Calu3 (cell line): ENCODE measurements at regions not wholly inside any gene's neighbourhood (a gene's known extent, or its start where the extent isn't known, plus 50 kb on each side); places are given as distances from the start of the nearest gene placed in this dataset.

Experiments
- BruUV-seq: library from RNA; stranded (reverse); fragments of 400-500 nt; replicated peaks from 2 replicates; lab custom pipeline; 2021; lab: Mats Ljungman, UMichigan
- CTCF ChIA-PET: fragments of 300-600 bp; sonication (Branson Sonifier 250); formaldehyde crosslinking; loops from one replicate; lab custom pipeline; 2022; ENCODE audit warnings: antibody characterized with exemption; lab: Charles Lee
- DNase-seq: peaks from one replicate; pipeline ENCODE4 v3.0.0; 2022
- H3K27ac Mint-ChIP-seq: one replicate; pipeline ENCODE4 v1.8.0; 2022; ENCODE audit warnings: mixed read lengths; ENCODE audit not compliant: unreplicated experiment
- H3K27me3 Mint-ChIP-seq: one replicate; pipeline ENCODE4 v1.8.0; 2022; ENCODE audit warnings: mixed read lengths; ENCODE audit not compliant: unreplicated experiment
- H3K36me3 Mint-ChIP-seq: one replicate; pipeline ENCODE4 v1.8.0; 2022; ENCODE audit warnings: mild to moderate bottlenecking, moderate library complexity, mixed read lengths; ENCODE audit not compliant: insufficient read depth, unreplicated experiment
- H3K4me1 Mint-ChIP-seq: one replicate; pipeline ENCODE4 v1.8.0; 2022; ENCODE audit warnings: mild to moderate bottlenecking, low read depth, mixed read lengths; ENCODE audit not compliant: unreplicated experiment
- H3K4me3 Mint-ChIP-seq: one replicate; pipeline ENCODE4 v1.8.0; 2022; ENCODE audit warnings: mild to moderate bottlenecking, low read depth, moderate library complexity, mixed read lengths; ENCODE audit not compliant: unreplicated experiment
- H3K9me3 Mint-ChIP-seq: one replicate; pipeline ENCODE4 v1.8.0; 2022; ENCODE audit warnings: low read depth, mixed read lengths; ENCODE audit not compliant: unreplicated experiment
- intact Hi-C: fragments of 100-400 bp; cut with micrococcal nuclease; formaldehyde crosslinking; loops from one replicate; pipeline ENCODE4 v1.10.0; 2022; ENCODE audit not compliant: unreplicated experiment
- TF ChIP-seq, protein P1 (sequence below): fragments of 200-600 bp; IDR thresholded peaks from one replicate; pipeline ENCODE4 v1.8.0; 2022; ENCODE audit warnings: antibody characterized with exemption; ENCODE audit not compliant: unreplicated experiment

GRCh38 chr12:29869946-29870345 is 86.2 kb upstream of the TMTC1 start:
- DNase-seq, result no peak
- TF ChIP-seq, protein P1, sequence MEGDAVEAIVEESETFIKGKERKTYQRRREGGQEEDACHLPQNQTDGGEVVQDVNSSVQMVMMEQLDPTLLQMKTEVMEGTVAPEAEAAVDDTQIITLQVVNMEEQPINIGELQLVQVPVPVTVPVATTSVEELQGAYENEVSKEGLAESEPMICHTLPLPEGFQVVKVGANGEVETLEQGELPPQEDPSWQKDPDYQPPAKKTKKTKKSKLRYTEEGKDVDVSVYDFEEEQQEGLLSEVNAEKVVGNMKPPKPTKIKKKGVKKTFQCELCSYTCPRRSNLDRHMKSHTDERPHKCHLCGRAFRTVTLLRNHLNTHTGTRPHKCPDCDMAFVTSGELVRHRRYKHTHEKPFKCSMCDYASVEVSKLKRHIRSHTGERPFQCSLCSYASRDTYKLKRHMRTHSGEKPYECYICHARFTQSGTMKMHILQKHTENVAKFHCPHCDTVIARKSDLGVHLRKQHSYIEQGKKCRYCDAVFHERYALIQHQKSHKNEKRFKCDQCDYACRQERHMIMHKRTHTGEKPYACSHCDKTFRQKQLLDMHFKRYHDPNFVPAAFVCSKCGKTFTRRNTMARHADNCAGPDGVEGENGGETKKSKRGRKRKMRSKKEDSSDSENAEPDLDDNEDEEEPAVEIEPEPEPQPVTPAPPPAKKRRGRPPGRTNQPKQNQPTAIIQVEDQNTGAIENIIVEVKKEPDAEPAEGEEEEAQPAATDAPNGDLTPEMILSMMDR, result no peak
- intact Hi-C loops, result no loop called here
- Mint-ChIP-seq H3K27me3 (no peaks in the 10 kb centered on the region), H3K36me3 (no peaks in the 10 kb centered on the region), H3K27ac (no peak overlapping the region), H3K9me3 (peaks cover 7% of the 10 kb centered on the region), H3K4me3 (no peak overlapping the region), H3K4me1 (no peaks in the 10 kb centered on the region)
- no TSS peak for BruUV-seq
- CTCF ChIA-PET, result no interaction called here

GRCh38 chr12:29867823-29868222 is 84.1 kb upstream of the TMTC1 start:
- DNase-seq, result no peak
- BruUV-seq, result no TSS peak

DNA sequence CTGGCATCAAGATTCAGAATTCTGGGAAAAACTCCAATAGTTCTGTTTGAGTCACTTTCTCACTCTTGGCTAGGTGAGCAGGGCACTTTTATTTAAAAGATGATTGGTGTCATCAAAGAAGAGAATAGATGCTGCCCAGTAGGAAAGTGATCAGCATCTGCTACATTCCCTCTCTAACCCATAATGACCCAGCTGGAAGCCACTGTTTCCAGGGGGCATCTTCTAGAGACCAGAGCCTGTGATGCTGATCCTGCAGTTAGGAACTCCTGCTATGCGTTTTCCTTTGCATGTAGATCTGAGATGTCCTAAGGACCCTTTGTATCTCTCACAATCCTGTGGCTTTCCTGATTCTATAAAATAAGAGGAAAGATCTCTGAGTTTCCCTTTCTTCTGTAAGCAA is 79.9 kb upstream of the TMTC1 start:
- CTCF ChIA-PET, result no interaction called here
- Mint-ChIP-seq H3K4me3 (no peak overlapping the region), H3K36me3 (no peaks in the 10 kb centered on the region), H3K27me3 (no peaks in the 10 kb centered on the region), H3K4me1 (no peaks in the 10 kb centered on the region), H3K9me3 (peaks cover 2% of the 10 kb centered on the region), H3K27ac (no peak overlapping the region)
- DNase-seq, result no peak
- intact Hi-C loops, result no loop called here
- TF ChIP-seq, protein P1, result no peak
- BruUV-seq, result no TSS peak

More at GRCh38 chr12:29867823-29868222, 84.1 kb upstream of the TMTC1 start:
- intact Hi-C loops, result no loop called here
- Mint-ChIP-seq H3K27ac (no peak overlapping the region), H3K27me3 (no peaks in the 10 kb centered on the region), H3K9me3 (peaks cover 7% of the 10 kb centered on the region), H3K4me1 (no peaks in the 10 kb centered on the region), H3K4me3 (no peak overlapping the region), H3K36me3 (no peaks in the 10 kb centered on the region)
- CTCF ChIA-PET, result no interaction called here
- TF ChIP-seq, protein P1, result no peak

- intact Hi-C loops, result no loop called here
- BruUV-seq, result no TSS peak
- no peak overlapping the region for H3K4me3 Mint-ChIP-seq
- no peaks in the 10 kb centered on the region for H3K27me3 Mint-ChIP-seq
- no peaks in the 10 kb centered on the region for H3K9me3 Mint-ChIP-seq
- H3K36me3 Mint-ChIP-seq, result no peaks in the 10 kb centered on the region
- TF ChIP-seq, protein P1, result no peak
- H3K27ac Mint-ChIP-seq, result no peak overlapping the region
- no peaks in the 10 kb centered on the region for H3K4me1 Mint-ChIP-seq
- CTCF ChIA-PET, result no interaction called here
- no peak for DNase-seq
Observed at GRCh38 chr12:29858270-29858786, 74.6 kb upstream of the TMTC1 start.
